Endodermal cell (in vitro differentiated cells): ENCODE measurements at regions not wholly inside any gene's neighbourhood (a gene's known extent, or its start where the extent isn't known, plus 50 kb on each side); places are given as distances from the start of the nearest gene placed in this dataset.
A peak's percentile ranks its signal among the peaks of the same experiment; 100 is the strongest.

Source experiments
- DNase-seq: peaks from one replicate; pipeline ENCODE4 v3.0.0-alpha.2; 2017
- H3K27ac ChIP-seq: 2 replicates; pipeline ENCODE4 v1.5.1; 2013; ENCODE audit warnings: mild to moderate bottlenecking, low read depth, low read length, moderate library complexity
- H3K27me3 ChIP-seq: 2 replicates; pipeline ENCODE4 v1.6.1; 2013; ENCODE audit warnings: mild to moderate bottlenecking, low read length, moderate library complexity; ENCODE audit not compliant: insufficient read depth, control insufficient read depth, poor library complexity, severe bottlenecking
- H3K36me3 ChIP-seq: 2 replicates; pipeline ENCODE4 v1.7.0; 2013; ENCODE audit warnings: mild to moderate bottlenecking, low read length, moderate library complexity; ENCODE audit not compliant: control insufficient read depth, insufficient read depth
- H3K4me1 ChIP-seq: one replicate; pipeline ENCODE4 v1.7.0; 2013; ENCODE audit warnings: low read length; ENCODE audit not compliant: control insufficient read depth, insufficient read depth
- H3K4me3 ChIP-seq: 2 replicates; pipeline ENCODE4 v1.5.1; 2013; ENCODE audit warnings: mild to moderate bottlenecking, low read length, moderate library complexity
- H3K9ac ChIP-seq: 2 replicates; pipeline ENCODE4 v1.6.1; 2013; ENCODE audit warnings: mild to moderate bottlenecking, low read length, moderate library complexity; ENCODE audit not compliant: poor library complexity, severe bottlenecking; ENCODE audit errors: extremely low read depth
- H3K9me3 ChIP-seq: 2 replicates; pipeline ENCODE4 v1.6.1; 2013; ENCODE audit warnings: mild to moderate bottlenecking, low read length, moderate library complexity; ENCODE audit not compliant: control insufficient read depth
- H3K27ac Mint-ChIP-seq: 2 replicates; pipeline ENCODE4 v1.8.0; 2020; ENCODE audit warnings: mixed read lengths
- H3K27me3 Mint-ChIP-seq: 2 replicates; pipeline ENCODE4 v1.8.0; 2021; ENCODE audit warnings: mild to moderate bottlenecking, mixed read lengths; ENCODE audit not compliant: insufficient read depth
- H3K36me3 Mint-ChIP-seq: 2 replicates; pipeline ENCODE4 v1.8.0; 2020; ENCODE audit warnings: low read depth, mixed read lengths
- H3K4me1 Mint-ChIP-seq: 2 replicates; pipeline ENCODE4 v1.8.0; 2020; ENCODE audit warnings: mixed read lengths
- H3K4me3 Mint-ChIP-seq: 2 replicates; pipeline ENCODE4 v1.8.0; 2020; ENCODE audit warnings: mild to moderate bottlenecking, moderate library complexity, mixed read lengths
- H3K9me3 Mint-ChIP-seq: 2 replicates; pipeline ENCODE4 v1.8.0; 2020; ENCODE audit warnings: mild to moderate bottlenecking, mixed read lengths
- WGBS, 2 experiments: methylation state at CpG; one replicate each; pipeline versions ENCODE4 v1.1.5 to v1.1.7; 2013; ENCODE audit warnings: missing lambda C conversion rate in 2 of 2, mixed read lengths in 1 of 2; ENCODE audit not compliant: insufficient coverage in 1 of 2, insufficient read length in 1 of 2; 5-methylcytosine and 5-hydroxymethylcytosine counted together
- TF ChIP-seq, protein P1 (sequence below): fragments of 200-600 bp; sonication (generic); conservative IDR thresholded peaks from 2 replicates; pipeline ENCODE4 v1.5.0; 2021; ENCODE audit warnings: antibody characterized with exemption, mild to moderate bottlenecking

DNA sequence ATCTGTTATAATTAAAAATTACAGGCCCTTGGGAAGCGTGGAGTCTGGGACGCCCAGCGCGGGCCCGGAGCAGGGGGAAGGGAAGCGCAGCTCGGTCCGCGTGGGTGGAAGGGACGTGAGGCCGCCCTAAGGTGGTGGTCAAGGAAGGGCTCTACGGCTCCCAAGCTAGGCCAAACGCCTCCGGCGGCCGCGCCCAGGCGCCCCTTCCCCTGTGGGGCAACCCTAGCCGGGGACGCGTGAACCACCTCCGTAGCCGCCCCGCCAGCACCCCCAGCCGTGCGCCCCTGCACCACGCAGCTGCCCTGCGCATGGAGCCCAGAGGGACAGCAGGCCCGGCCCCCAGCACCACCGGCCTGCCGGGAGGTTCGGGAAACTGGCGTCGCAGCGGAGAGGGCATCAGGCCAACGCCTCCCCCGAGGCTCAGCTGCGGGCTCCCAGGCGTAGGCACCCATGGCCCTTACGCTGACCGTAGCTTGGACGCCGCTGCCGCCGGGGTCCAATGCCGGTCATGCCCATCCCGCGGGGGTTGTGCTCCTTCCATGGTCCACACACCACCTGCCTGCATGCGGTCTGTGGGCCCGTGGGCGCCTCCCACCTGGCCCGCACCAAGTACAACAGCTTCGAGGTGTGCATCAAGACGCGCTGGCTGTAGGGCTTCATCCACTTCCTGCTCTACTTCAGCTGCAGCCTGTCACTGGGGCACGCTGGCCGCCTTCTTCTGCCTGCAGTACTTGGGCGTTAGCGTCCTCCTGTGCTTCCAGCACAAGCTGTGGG, 166.7 kb downstream of the SEPTIN7 start:
- Mint-ChIP-seq H3K4me3 (no peak overlapping the region), H3K27ac (no peak overlapping the region), H3K27me3 (no peaks in the 10 kb centered on the region), H3K36me3 (no peaks in the 10 kb centered on the region), H3K4me1 (no peaks in the 10 kb centered on the region), H3K9me3 (peaks cover 6% of the 10 kb centered on the region)
- TF ChIP-seq, protein P1, sequence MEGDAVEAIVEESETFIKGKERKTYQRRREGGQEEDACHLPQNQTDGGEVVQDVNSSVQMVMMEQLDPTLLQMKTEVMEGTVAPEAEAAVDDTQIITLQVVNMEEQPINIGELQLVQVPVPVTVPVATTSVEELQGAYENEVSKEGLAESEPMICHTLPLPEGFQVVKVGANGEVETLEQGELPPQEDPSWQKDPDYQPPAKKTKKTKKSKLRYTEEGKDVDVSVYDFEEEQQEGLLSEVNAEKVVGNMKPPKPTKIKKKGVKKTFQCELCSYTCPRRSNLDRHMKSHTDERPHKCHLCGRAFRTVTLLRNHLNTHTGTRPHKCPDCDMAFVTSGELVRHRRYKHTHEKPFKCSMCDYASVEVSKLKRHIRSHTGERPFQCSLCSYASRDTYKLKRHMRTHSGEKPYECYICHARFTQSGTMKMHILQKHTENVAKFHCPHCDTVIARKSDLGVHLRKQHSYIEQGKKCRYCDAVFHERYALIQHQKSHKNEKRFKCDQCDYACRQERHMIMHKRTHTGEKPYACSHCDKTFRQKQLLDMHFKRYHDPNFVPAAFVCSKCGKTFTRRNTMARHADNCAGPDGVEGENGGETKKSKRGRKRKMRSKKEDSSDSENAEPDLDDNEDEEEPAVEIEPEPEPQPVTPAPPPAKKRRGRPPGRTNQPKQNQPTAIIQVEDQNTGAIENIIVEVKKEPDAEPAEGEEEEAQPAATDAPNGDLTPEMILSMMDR: no peak
- H3K9ac ChIP-seq: no peak overlapping the region
- no peaks in the 10 kb centered on the region for H3K4me1 ChIP-seq
- no peaks in the 10 kb centered on the region for H3K27me3 ChIP-seq
- DNase-seq: no peak
- no peaks in the 10 kb centered on the region for H3K36me3 ChIP-seq
- WGBS, 2 experiments: 95 to 96% methylated on average over 43 to 59 of the region's 59 CpGs
- H3K4me3 ChIP-seq: no peak overlapping the region
- no peak overlapping the region for H3K27ac ChIP-seq
- no peaks in the 10 kb centered on the region for H3K9me3 ChIP-seq

- no peaks in the 10 kb centered on the region for H3K9me3 ChIP-seq
- no peaks in the 10 kb centered on the region for H3K27me3 ChIP-seq
- WGBS, 2 experiments: 95% methylated on average over 16 to 40 of the region's 40 CpGs
- H3K4me1 ChIP-seq: no peaks in the 10 kb centered on the region
- H3K9me3 Mint-ChIP-seq: peaks cover 6% of the 10 kb centered on the region
- no peak overlapping the region for H3K27ac Mint-ChIP-seq
- H3K36me3 Mint-ChIP-seq: no peaks in the 10 kb centered on the region
- no peaks in the 10 kb centered on the region for H3K27me3 Mint-ChIP-seq
- no peaks in the 10 kb centered on the region for H3K4me1 Mint-ChIP-seq
- H3K9ac ChIP-seq: no peak overlapping the region
- no peak overlapping the region for H3K4me3 ChIP-seq
- no peak overlapping the region for H3K27ac ChIP-seq
- TF ChIP-seq, protein P1: no peak
- peak; percentile 51 for DNase-seq
- no peaks in the 10 kb centered on the region for H3K36me3 ChIP-seq
- no peak overlapping the region for H3K4me3 Mint-ChIP-seq
Observed at GRCh38 chr7:35968140-35968940, 167.5 kb downstream of the SEPTIN7 start.

- H3K9me3 ChIP-seq: no peaks in the 10 kb centered on the region
- TF ChIP-seq, protein P1: no peak
- DNase-seq: peak; percentile 41
- WGBS, 2 experiments: 81 to 94% methylated on average over 3 to 10 of the region's 10 CpGs
- H3K4me1 ChIP-seq: no peaks in the 10 kb centered on the region
- no peaks in the 10 kb centered on the region for H3K4me1 Mint-ChIP-seq
- no peak overlapping the region for H3K9ac ChIP-seq
- H3K9me3 Mint-ChIP-seq: peaks cover 6% of the 10 kb centered on the region
- H3K27me3 Mint-ChIP-seq: no peaks in the 10 kb centered on the region
- H3K36me3 Mint-ChIP-seq: no peaks in the 10 kb centered on the region
- H3K4me3 Mint-ChIP-seq: no peak overlapping the region
- no peak overlapping the region for H3K4me3 ChIP-seq
- H3K27ac Mint-ChIP-seq: no peak overlapping the region
- no peak overlapping the region for H3K27ac ChIP-seq
- H3K27me3 ChIP-seq: no peaks in the 10 kb centered on the region
- no peaks in the 10 kb centered on the region for H3K36me3 ChIP-seq
Observed at GRCh38 chr7:35969066-35969465, 168.2 kb downstream of the SEPTIN7 start.
